Activated CD4-positive, CD25-positive, alpha-beta regulatory T cell treated with anti-CD3 and anti-CD28 coated beads, Interleukin-2, amount 50 U/mL, for 24 hours (primary cell): ENCODE measurements at regions not wholly inside any gene's neighbourhood (a gene's known extent, or its start where the extent isn't known, plus 50 kb on each side); places are given as distances from the start of the nearest gene placed in this dataset.
"Not testable (repeated sequence)": the region's sequence is repeated elsewhere in the genome, so short reads cannot be mapped to it uniquely, and the experiment has no call there.

Experiments
- ATAC-seq, 2 donors: fragments of 150-1000 bp; cut with Tn5 transposase; one replicate each; pipeline ENCODE4 v1.10.0; 2021; ENCODE audit warnings: mild to moderate bottlenecking in 1 of 2, moderate library complexity in 1 of 2

- ATAC-seq: no peak
Measured at GRCh38 chr9:15372455-15372854, 50.2 kb upstream of the SNAPC3 start.

- no peak for ATAC-seq
Measured at GRCh38 chr9:15371448-15371845, 51.2 kb upstream of the SNAPC3 start.

- ATAC-seq: no peak
Measured at GRCh38 chr9:15370466-15371447, 51.9 kb upstream of the SNAPC3 start.

GRCh38 chr9:15369871-15370270 lies 52.8 kb upstream of the SNAPC3 start:
- ATAC-seq: no peak

- no peak for ATAC-seq
Measured at GRCh38 chr9:15369238-15369637, 53.4 kb upstream of the SNAPC3 start.

- not testable (repeated sequence) for ATAC-seq
Measured at GRCh38 chr9:15364975-15365553, 57.6 kb upstream of the SNAPC3 start.

- ATAC-seq: no peak
Measured at GRCh38 chr9:15361737-15362136, 54.7 kb upstream of the TTC39B start.

GRCh38 chr9:15357050-15357653 lies 50.1 kb upstream of the TTC39B start:
- ATAC-seq: peak; percentile 51 to 64
